GM12872 (cell line): ENCODE measurements at regions not wholly inside any gene's neighbourhood (a gene's known extent, or its start where the extent isn't known, plus 50 kb on each side); places are given as distances from the start of the nearest gene placed in this dataset.

Experiments used
- CTCF ChIP-seq: IDR thresholded peaks from 3 replicates; pipeline ENCODE4 v1.5.1; 2011; ENCODE audit warnings: low read depth, mild to moderate bottlenecking, low read length, moderate library complexity; ENCODE audit not compliant: insufficient read depth

- TF ChIP-seq CTCF, result no peak
These were observed 215.3 kb downstream of the TLR4 start for GRCh38 chr9:117919538-117919937.

GRCh38 chr9:117926031-117926658, 221.9 kb downstream of the TLR4 start:
- TF ChIP-seq CTCF, result no peak

GRCh38 chr9:117927354-117927753, 223.2 kb downstream of the TLR4 start:
- TF ChIP-seq CTCF, result peak; percentile 29; the same call in 1 of the 3 replicates

GRCh38 chr9:117929868-117930267, 225.7 kb downstream of the TLR4 start:
- TF ChIP-seq CTCF, result no peak

- no peak for TF ChIP-seq CTCF
These were observed 228.4 kb downstream of the TLR4 start for GRCh38 chr9:117932585-117932984.

GRCh38 chr9:117936185-117937130, 232.3 kb downstream of the TLR4 start:
- no peak for TF ChIP-seq CTCF

- no peak for TF ChIP-seq CTCF
These were observed 233.9 kb downstream of the TLR4 start for GRCh38 chr9:117938086-117938485.
